Vagina (tissue), 2 donors: ENCODE measurements at regions not wholly inside any gene's neighbourhood (a gene's known extent, or its start where the extent isn't known, plus 50 kb on each side); places are given as distances from the start of the nearest gene placed in this dataset.

ENCODE experiments used
- DNase-seq, 2 donors: peaks; one replicate each; pipeline ENCODE4 v3.0.0-alpha.2; 2017; ENCODE audit errors: extremely low spot score in 2 of 2
- H3K27ac ChIP-seq: fragments of 200-600 bp; sonication (generic); one replicate; pipeline ENCODE4 v1.5.1; 2019
- H3K27me3 ChIP-seq: fragments of 200-600 bp; sonication (generic); one replicate; pipeline ENCODE4 v1.5.1; 2019
- H3K36me3 ChIP-seq, 2 donors: fragments of 200-600 bp; sonication (generic); one replicate each; pipeline ENCODE4 v1.5.1; 2017 to 2019
- H3K4me1 ChIP-seq: fragments of 200-600 bp; sonication (generic); one replicate; pipeline ENCODE4 v1.5.1; 2019
- H3K4me3 ChIP-seq, 2 donors: fragments of 200-600 bp; sonication (generic); 1 replicate in 1 of 2; 2 replicates in 1 of 2; pipeline ENCODE4 v1.5.1; 2016 to 2019
- H3K9me3 ChIP-seq: fragments of 200-600 bp; sonication (generic); one replicate; pipeline ENCODE4 v1.5.1; 2019
- CTCF ChIP-seq, 3 experiments: fragments of 450-650 bp in 2 of 3; fragments of 200-600 bp in 1 of 3; sonication (generic) in 1 of 3; IDR thresholded peaks; one replicate each; pipeline ENCODE4 v1.5.1; 2017 to 2019; ENCODE audit warnings: antibody characterized with exemption in 3 of 3, mild to moderate bottlenecking in 2 of 3, moderate library complexity in 2 of 3
- POLR2A ChIP-seq, 2 donors: fragments of 450-650 bp; IDR thresholded peaks; one replicate each; pipeline ENCODE4 v1.6.1; 2017; ENCODE audit warnings: antibody characterized with exemption in 2 of 2, mild to moderate bottlenecking in 2 of 2, moderate library complexity in 2 of 2
- POLR2AphosphoS5 ChIP-seq, 2 donors: sonication (generic); formaldehyde crosslinking; IDR thresholded peaks; one replicate each; pipeline ENCODE4 v1.9.0; 2017; ENCODE audit warnings: antibody characterized with exemption in 2 of 2, mild to moderate bottlenecking in 2 of 2, low read depth in 1 of 2; ENCODE audit not compliant: insufficient read depth in 1 of 2
- intact Hi-C: fragments of 100-400 bp; cut with DNase I; formaldehyde crosslinking; loops from one replicate; pipeline ENCODE4 v1.15.1; 2023

DNA sequence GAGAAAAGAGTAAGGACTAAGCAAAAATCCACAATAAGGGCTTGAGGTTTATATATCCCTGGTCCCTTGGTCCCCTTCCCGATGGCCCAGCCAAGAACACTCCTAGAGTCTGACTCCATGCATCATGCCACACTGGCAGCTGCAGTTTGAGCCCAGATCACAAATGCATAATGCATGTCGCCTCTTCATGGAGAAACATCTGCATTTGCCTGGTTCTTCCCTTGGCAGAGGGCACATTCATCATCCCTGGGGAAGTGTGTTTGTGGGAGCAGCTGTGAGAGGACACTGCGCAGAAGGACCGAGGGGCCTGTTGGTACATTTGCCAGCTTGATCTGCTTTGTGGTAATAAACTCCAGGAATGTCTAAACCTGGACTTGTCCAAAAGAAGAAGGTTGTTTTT, 731.8 kb downstream of the FGF9 start:
- Histone ChIP-seq H3K27ac (no peak overlapping the region), H3K4me1 (no peaks in the 10 kb centered on the region), H3K36me3 (no peaks in the 10 kb centered on the region), H3K27me3 (no peaks in the 10 kb centered on the region), H3K9me3 (no peaks in the 10 kb centered on the region), H3K4me3 (no peak overlapping the region)
- TF ChIP-seq POLR2A (IDR thresholded peaks at IDR 0.05) = no peak
- intact Hi-C loops = no loop called here
- no peak for DNase-seq

GRCh38 chr13:22403144-22403543, 732.3 kb downstream of the FGF9 start:
- Histone ChIP-seq H3K27me3 (no peaks in the 10 kb centered on the region), H3K4me1 (no peaks in the 10 kb centered on the region), H3K9me3 (no peaks in the 10 kb centered on the region), H3K4me3 (no peak overlapping the region), H3K36me3 (no peaks in the 10 kb centered on the region), H3K27ac (no peak overlapping the region)
- intact Hi-C loops = no loop called here
- DNase-seq = no peak
- TF ChIP-seq CTCF (IDR thresholded peaks at IDR 0.05) (no peak), POLR2A (IDR thresholded peaks at IDR 0.05) (no peak), POLR2AphosphoS5 (IDR thresholded peaks at IDR 0.05; ENCODE audit: insufficient read depth in 1 of 2, low read depth in 1 of 2) (no peak)

GRCh38 chr13:22405891-22406290, 735.0 kb downstream of the FGF9 start:
- H3K9me3 ChIP-seq = no peaks in the 10 kb centered on the region
- no peaks in the 10 kb centered on the region for H3K4me1 ChIP-seq
- H3K27ac ChIP-seq = no peak overlapping the region
- H3K36me3 ChIP-seq = no peaks in the 10 kb centered on the region
- intact Hi-C loops = no loop called here
- DNase-seq = no peak
- no peak overlapping the region for H3K4me3 ChIP-seq
- H3K27me3 ChIP-seq = no peaks in the 10 kb centered on the region
- TF ChIP-seq POLR2AphosphoS5 (IDR thresholded peaks at IDR 0.05; ENCODE audit: insufficient read depth in 1 of 2, low read depth in 1 of 2) (no peak), POLR2A (IDR thresholded peaks at IDR 0.05) (no peak), CTCF (IDR thresholded peaks at IDR 0.05) (no peak)

DNA sequence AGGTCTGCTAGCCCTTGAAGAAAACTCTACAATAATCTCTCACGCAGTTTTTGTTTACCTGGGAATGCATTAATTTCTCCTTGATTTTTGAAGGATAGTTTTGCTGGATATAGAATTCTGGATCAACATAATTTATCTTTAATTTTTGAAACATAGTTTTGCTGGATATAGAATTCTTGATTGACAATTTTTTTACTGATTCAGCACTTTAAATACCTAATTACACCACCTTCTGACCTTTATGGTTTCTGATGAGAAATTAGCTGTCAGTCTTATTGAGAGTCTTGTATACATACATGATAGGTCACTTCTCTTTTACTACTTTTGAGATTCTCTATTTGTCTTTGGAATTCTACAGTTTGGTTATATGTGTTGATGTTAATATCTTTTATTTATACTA, 741.6 kb downstream of the FGF9 start:
- TF ChIP-seq CTCF (IDR thresholded peaks at IDR 0.05) = no peak
- no peak for TF ChIP-seq POLR2A (IDR thresholded peaks at IDR 0.05)
- TF ChIP-seq POLR2AphosphoS5 (IDR thresholded peaks at IDR 0.05; ENCODE audit: insufficient read depth in 1 of 2, low read depth in 1 of 2) = no peak
- Histone ChIP-seq H3K4me1 (no peaks in the 10 kb centered on the region), H3K36me3 (no peaks in the 10 kb centered on the region), H3K4me3 (no peak overlapping the region), H3K27me3 (no peaks in the 10 kb centered on the region), H3K27ac (no peak overlapping the region), H3K9me3 (peaks cover 4% of the 10 kb centered on the region)
- intact Hi-C loops = no loop called here
- no peak for DNase-seq

- H3K4me3 ChIP-seq = no peak overlapping the region
- no peak for TF ChIP-seq POLR2AphosphoS5 (IDR thresholded peaks at IDR 0.05; ENCODE audit: insufficient read depth in 1 of 2, low read depth in 1 of 2)
- TF ChIP-seq CTCF (IDR thresholded peaks at IDR 0.05) = no peak
- TF ChIP-seq POLR2A (IDR thresholded peaks at IDR 0.05) = no peak
- no peaks in the 10 kb centered on the region for H3K4me1 ChIP-seq
- H3K9me3 ChIP-seq = no peaks in the 10 kb centered on the region
- intact Hi-C loops = no loop called here
- DNase-seq = no peak
- no peaks in the 10 kb centered on the region for H3K27me3 ChIP-seq
- no peak overlapping the region for H3K27ac ChIP-seq
- no peaks in the 10 kb centered on the region for H3K36me3 ChIP-seq
These were observed 751.1 kb downstream of the FGF9 start for GRCh38 chr13:22422023-22422422.

DNA sequence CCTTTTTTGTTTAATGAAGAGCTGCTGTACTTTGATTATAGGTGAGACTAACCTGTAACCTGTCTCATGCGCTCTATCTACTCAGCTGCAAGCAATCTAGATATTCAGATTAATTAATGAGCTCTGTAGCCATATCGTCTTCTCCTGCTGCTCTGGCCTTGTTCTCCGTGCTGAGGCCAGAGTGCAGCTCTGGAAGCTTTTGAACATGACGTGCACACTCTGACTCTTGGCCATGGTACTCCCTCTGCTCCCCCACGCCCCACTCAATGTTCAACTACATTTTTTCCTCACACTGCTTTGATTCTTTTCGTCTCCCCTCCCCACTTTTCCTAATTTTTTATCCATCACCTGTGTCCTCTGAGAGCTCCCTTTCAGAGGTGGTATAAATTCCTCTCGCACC, 751.8 kb downstream of the FGF9 start:
- no peak for DNase-seq
- no peak for TF ChIP-seq POLR2A (IDR thresholded peaks at IDR 0.05)
- TF ChIP-seq POLR2AphosphoS5 (IDR thresholded peaks at IDR 0.05; ENCODE audit: insufficient read depth in 1 of 2, low read depth in 1 of 2) = no peak
- TF ChIP-seq CTCF (IDR thresholded peaks at IDR 0.05) = no peak
- Histone ChIP-seq H3K4me1 (no peaks in the 10 kb centered on the region), H3K36me3 (no peaks in the 10 kb centered on the region), H3K9me3 (no peaks in the 10 kb centered on the region), H3K27me3 (no peaks in the 10 kb centered on the region), H3K4me3 (no peak overlapping the region), H3K27ac (no peak overlapping the region)
- intact Hi-C loops = no loop called here
